Erythroblast (primary cell): ENCODE measurements at regions not wholly inside any gene's neighbourhood (a gene's known extent, or its start where the extent isn't known, plus 50 kb on each side); places are given as distances from the start of the nearest gene placed in this dataset.

Experiments
- GATA1 ChIP-seq: IDR thresholded peaks from 2 replicates; pipeline ENCODE4 v1.6.1; 2011; ENCODE audit warnings: low read depth, mild to moderate bottlenecking, control low read depth, low read length, moderate library complexity
- POLR2A ChIP-seq: IDR thresholded peaks from 2 replicates; pipeline ENCODE4 v1.6.1; 2011; ENCODE audit warnings: mild to moderate bottlenecking, low read length

- TF ChIP-seq POLR2A (no peak), GATA1 (no peak)
Measured at GRCh38 chr3:154783521-154783931, 296.6 kb upstream of the MME start.
